GM18502 (cell line): ENCODE measurements at regions not wholly inside any gene's neighbourhood (a gene's known extent, or its start where the extent isn't known, plus 50 kb on each side); places are given as distances from the start of the nearest gene placed in this dataset.

Experiments used
- ATAC-seq: cut with Tn5 transposase; IDR thresholded peaks from one replicate; pipeline ENCODE4 v1.9.1; 2021; ENCODE audit warnings: mild to moderate bottlenecking; ENCODE audit not compliant: unreplicated experiment, poor library complexity

- ATAC-seq = no peak
Measured at GRCh38 chr15:59953392-59953883, 50.7 kb upstream of the FOXB1 start.

- ATAC-seq = no peak
Measured at GRCh38 chr15:59952960-59953359, 51.2 kb upstream of the FOXB1 start.

- no peak for ATAC-seq
Measured at GRCh38 chr15:59950603-59951388, 53.3 kb upstream of the FOXB1 start.

GRCh38 chr15:59948924-59949613 lies 55.0 kb upstream of the FOXB1 start:
- ATAC-seq = no peak

GRCh38 chr15:59946084-59946483 lies 58.0 kb upstream of the FOXB1 start:
- no peak for ATAC-seq

GRCh38 chr15:59945036-59945435 lies 59.1 kb upstream of the FOXB1 start:
- ATAC-seq = no peak

GRCh38 chr15:59941612-59942011 lies 62.5 kb upstream of the FOXB1 start:
- no peak for ATAC-seq

- no peak for ATAC-seq
Measured at GRCh38 chr15:59940928-59941327, 63.2 kb upstream of the FOXB1 start.

- ATAC-seq = no peak
Measured at GRCh38 chr15:59940456-59940855, 63.7 kb upstream of the FOXB1 start.

GRCh38 chr15:59936741-59937140 lies 67.4 kb upstream of the FOXB1 start:
- ATAC-seq = no peak

GRCh38 chr15:59933607-59934006 lies 70.5 kb upstream of the FOXB1 start:
- ATAC-seq = no peak

GRCh38 chr15:59931646-59932261 lies 72.4 kb upstream of the FOXB1 start:
- ATAC-seq = no peak

GRCh38 chr15:59924812-59925522 lies 79.1 kb upstream of the FOXB1 start:
- no peak for ATAC-seq

GRCh38 chr15:59924096-59924495 lies 80.0 kb upstream of the FOXB1 start:
- ATAC-seq = no peak

- ATAC-seq = no peak
Measured at GRCh38 chr15:59923508-59923907, 80.6 kb upstream of the FOXB1 start.

- ATAC-seq = peak; percentile 83
Measured at GRCh38 chr15:59918994-59919951, 84.8 kb upstream of the FOXB1 start.

- peak; percentile 73 for ATAC-seq
Measured at GRCh38 chr15:59917504-59918157, 86.5 kb upstream of the FOXB1 start.

- ATAC-seq = no peak
Measured at GRCh38 chr15:59906046-59906445, 98.1 kb upstream of the FOXB1 start.

GRCh38 chr15:59905176-59905575 lies 98.9 kb upstream of the FOXB1 start:
- ATAC-seq = no peak
